Fibroblast of mammary gland (primary cell): ENCODE measurements at regions not wholly inside any gene's neighbourhood (a gene's known extent, or its start where the extent isn't known, plus 50 kb on each side); places are given as distances from the start of the nearest gene placed in this dataset.

Experiments used
- DNase-seq: peaks from one replicate; pipeline ENCODE4 v3.0.0-alpha.2; 2010; ENCODE audit warnings: low read depth
- H3K4me3 ChIP-seq: 2 replicates; pipeline ENCODE4 v1.5.1; 2011; ENCODE audit warnings: low read depth, mild to moderate bottlenecking, low read length, moderate library complexity; ENCODE audit not compliant: control insufficient read depth
- CTCF ChIP-seq: conservative IDR thresholded peaks from 2 replicates; pipeline ENCODE4 v1.5.1; 2011; ENCODE audit warnings: low read depth, low read length, inconsistent platforms; ENCODE audit not compliant: control insufficient read depth, insufficient read depth

- DNase-seq: no peak
- no peak for TF ChIP-seq CTCF
- no peak overlapping the region for H3K4me3 ChIP-seq
Measured at GRCh38 chr13:88434953-88435352, 763.8 kb downstream of the SLITRK5 start.

GRCh38 chr13:88436974-88437373 lies 765.8 kb downstream of the SLITRK5 start:
- DNase-seq: no peak
- no peak for TF ChIP-seq CTCF
- no peak overlapping the region for H3K4me3 ChIP-seq

GRCh38 chr13:88450515-88450914 lies 779.3 kb downstream of the SLITRK5 start:
- no peak for DNase-seq
- no peak for TF ChIP-seq CTCF
- H3K4me3 ChIP-seq: no peak overlapping the region

- DNase-seq: no peak
- H3K4me3 ChIP-seq: no peak overlapping the region
- no peak for TF ChIP-seq CTCF
Measured at GRCh38 chr13:88456151-88456550, 785.0 kb downstream of the SLITRK5 start.

- H3K4me3 ChIP-seq: no peak overlapping the region
- DNase-seq: no peak
- no peak for TF ChIP-seq CTCF
Measured at GRCh38 chr13:88459331-88459730, 788.2 kb downstream of the SLITRK5 start.

- DNase-seq: no peak
- TF ChIP-seq CTCF: no peak
- H3K4me3 ChIP-seq: no peak overlapping the region
Measured at GRCh38 chr13:88461272-88462009, 790.3 kb downstream of the SLITRK5 start.
